Stimulated activated CD4-positive, alpha-beta T cell treated with anti-CD3 and anti-CD28 coated beads, Interleukin-15, amount 100 ng/mL, for 48 hours (primary cell): ENCODE measurements at regions not wholly inside any gene's neighbourhood (a gene's known extent, or its start where the extent isn't known, plus 50 kb on each side); places are given as distances from the start of the nearest gene placed in this dataset.

Source experiments
- DNase-seq, 2 donors: peaks; one replicate each; pipeline ENCODE4 v3.0.0-alpha.2; 2020; ENCODE audit warnings: low read depth in 2 of 2

- no peak for DNase-seq
These were observed 81.0 kb upstream of the MYOCD start for GRCh38 chr17:12584727-12585126.

GRCh38 chr17:12588531-12588930, 77.2 kb upstream of the MYOCD start:
- no peak for DNase-seq

- DNase-seq: no peak
These were observed 75.3 kb upstream of the MYOCD start for GRCh38 chr17:12590417-12590816.

- DNase-seq: no peak
These were observed 74.5 kb upstream of the MYOCD start for GRCh38 chr17:12591021-12591735.

GRCh38 chr17:12592941-12593340, 72.7 kb upstream of the MYOCD start:
- no peak for DNase-seq

GRCh38 chr17:12596961-12597360, 68.7 kb upstream of the MYOCD start:
- DNase-seq: no peak

GRCh38 chr17:12597895-12598294, 67.8 kb upstream of the MYOCD start:
- DNase-seq: no peak

- DNase-seq: no peak
These were observed 66.3 kb upstream of the MYOCD start for GRCh38 chr17:12599186-12599920.

GRCh38 chr17:12600349-12600748, 65.3 kb upstream of the MYOCD start:
- no peak for DNase-seq

- DNase-seq: no peak
These were observed 62.1 kb upstream of the MYOCD start for GRCh38 chr17:12603566-12603965.

- DNase-seq: no peak
These were observed 60.5 kb upstream of the MYOCD start for GRCh38 chr17:12605222-12605621.

GRCh38 chr17:12613566-12613965, 52.1 kb upstream of the MYOCD start:
- no peak for DNase-seq
